Progenitor cell of endocrine pancreas (in vitro differentiated cells): ENCODE measurements at regions not wholly inside any gene's neighbourhood (a gene's known extent, or its start where the extent isn't known, plus 50 kb on each side); places are given as distances from the start of the nearest gene placed in this dataset.

ENCODE experiments used
- DNase-seq: peaks from one replicate; pipeline ENCODE4 v3.0.0; 2021; ENCODE audit warnings: low spot score; ENCODE audit not compliant: unreplicated experiment
- H3K27ac Mint-ChIP-seq: 2 replicates; pipeline ENCODE4 v1.8.0; 2021; ENCODE audit warnings: mild to moderate bottlenecking, moderate library complexity, mixed read lengths
- H3K27me3 Mint-ChIP-seq: 2 replicates; pipeline ENCODE4 v1.8.0; 2021; ENCODE audit warnings: mixed read lengths
- H3K36me3 Mint-ChIP-seq: 2 replicates; pipeline ENCODE4 v1.8.0; 2022; ENCODE audit warnings: mixed read lengths; ENCODE audit not compliant: insufficient read depth
- H3K4me1 Mint-ChIP-seq: 2 replicates; pipeline ENCODE4 v1.8.0; 2021; ENCODE audit warnings: low read depth, mixed read lengths
- H3K4me3 Mint-ChIP-seq: 2 replicates; pipeline ENCODE4 v1.8.0; 2021; ENCODE audit warnings: low read depth, mild to moderate bottlenecking, moderate library complexity, mixed read lengths
- H3K9me3 Mint-ChIP-seq: 2 replicates; pipeline ENCODE4 v1.8.0; 2021; ENCODE audit warnings: low read depth, mixed read lengths
- TF ChIP-seq, protein P1 (sequence below): fragments of 200-600 bp; sonication (generic); IDR thresholded peaks from one replicate; pipeline ENCODE4 v1.5.0; 2021; ENCODE audit warnings: antibody characterized with exemption, mild to moderate bottlenecking; ENCODE audit not compliant: unreplicated experiment

DNA sequence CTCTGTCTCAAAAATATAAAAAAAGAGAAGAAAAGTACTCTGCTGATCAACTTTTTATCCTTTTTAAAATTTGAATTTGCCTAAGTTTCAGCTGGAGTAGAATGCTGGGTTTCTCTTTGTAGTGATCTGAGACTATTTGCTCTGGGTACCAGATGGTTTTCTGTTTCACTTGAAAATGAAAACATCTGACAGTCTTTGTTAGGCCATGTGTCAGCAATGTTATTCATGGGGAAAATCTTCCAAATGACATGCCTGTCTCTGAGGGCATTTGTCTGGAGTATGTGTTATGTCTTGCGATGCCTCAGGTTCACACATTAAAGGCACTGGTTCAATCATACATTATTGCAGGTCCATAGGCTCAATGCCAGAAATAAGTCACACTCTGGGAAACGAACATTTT lies 175.3 kb upstream of the TMEM229A start:
- Mint-ChIP-seq H3K27ac (no peak overlapping the region), H3K36me3 (no peaks in the 10 kb centered on the region), H3K9me3 (no peaks in the 10 kb centered on the region), H3K4me1 (no peaks in the 10 kb centered on the region), H3K27me3 (no peaks in the 10 kb centered on the region), H3K4me3 (no peak overlapping the region)
- TF ChIP-seq, protein P1, sequence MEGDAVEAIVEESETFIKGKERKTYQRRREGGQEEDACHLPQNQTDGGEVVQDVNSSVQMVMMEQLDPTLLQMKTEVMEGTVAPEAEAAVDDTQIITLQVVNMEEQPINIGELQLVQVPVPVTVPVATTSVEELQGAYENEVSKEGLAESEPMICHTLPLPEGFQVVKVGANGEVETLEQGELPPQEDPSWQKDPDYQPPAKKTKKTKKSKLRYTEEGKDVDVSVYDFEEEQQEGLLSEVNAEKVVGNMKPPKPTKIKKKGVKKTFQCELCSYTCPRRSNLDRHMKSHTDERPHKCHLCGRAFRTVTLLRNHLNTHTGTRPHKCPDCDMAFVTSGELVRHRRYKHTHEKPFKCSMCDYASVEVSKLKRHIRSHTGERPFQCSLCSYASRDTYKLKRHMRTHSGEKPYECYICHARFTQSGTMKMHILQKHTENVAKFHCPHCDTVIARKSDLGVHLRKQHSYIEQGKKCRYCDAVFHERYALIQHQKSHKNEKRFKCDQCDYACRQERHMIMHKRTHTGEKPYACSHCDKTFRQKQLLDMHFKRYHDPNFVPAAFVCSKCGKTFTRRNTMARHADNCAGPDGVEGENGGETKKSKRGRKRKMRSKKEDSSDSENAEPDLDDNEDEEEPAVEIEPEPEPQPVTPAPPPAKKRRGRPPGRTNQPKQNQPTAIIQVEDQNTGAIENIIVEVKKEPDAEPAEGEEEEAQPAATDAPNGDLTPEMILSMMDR: no peak
- no peak for DNase-seq

DNA sequence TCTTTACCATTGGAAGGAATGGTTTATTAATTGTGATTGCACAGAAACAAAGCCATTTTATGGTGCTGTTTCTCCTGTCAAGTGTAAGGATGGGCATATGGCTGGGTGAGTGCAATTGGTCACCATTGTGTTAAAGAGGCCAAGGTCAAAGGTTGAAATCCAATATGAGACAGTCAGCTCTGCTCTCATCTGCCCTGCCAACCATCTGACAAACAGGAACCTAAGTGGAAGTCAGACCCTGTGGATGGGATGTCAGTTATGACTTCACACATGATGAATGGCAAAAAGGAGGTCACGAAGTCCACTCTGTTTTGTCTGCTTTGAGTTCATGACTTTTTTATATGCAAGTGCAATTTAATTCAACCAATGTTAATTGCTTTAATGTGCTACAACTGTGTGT lies 172.7 kb upstream of the TMEM229A start:
- Mint-ChIP-seq H3K9me3 (no peaks in the 10 kb centered on the region), H3K4me3 (no peak overlapping the region), H3K27ac (no peak overlapping the region), H3K4me1 (no peaks in the 10 kb centered on the region), H3K27me3 (no peaks in the 10 kb centered on the region), H3K36me3 (no peaks in the 10 kb centered on the region)
- TF ChIP-seq, protein P1: no peak
- DNase-seq: no peak

DNA sequence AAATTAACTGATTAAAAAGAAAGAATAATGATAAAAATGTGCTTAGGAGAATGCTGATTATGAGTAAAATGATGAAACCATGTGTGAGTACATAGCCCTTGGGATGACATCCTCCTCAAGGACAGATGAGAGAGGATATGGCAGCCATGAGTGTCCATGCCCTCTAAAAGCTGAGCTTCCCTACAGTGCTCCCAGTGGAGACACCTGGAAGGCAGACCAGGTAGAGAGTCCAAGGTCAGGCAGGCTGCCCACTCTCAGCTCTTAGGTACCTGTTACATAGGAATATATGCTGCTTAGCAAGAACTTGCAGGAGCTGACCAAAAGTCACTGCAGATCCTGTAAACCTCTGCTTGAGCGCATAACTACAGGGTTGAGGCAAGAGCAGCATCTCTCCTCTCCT lies 169.7 kb upstream of the TMEM229A start:
- Mint-ChIP-seq H3K9me3 (no peaks in the 10 kb centered on the region), H3K27me3 (no peaks in the 10 kb centered on the region), H3K4me3 (no peak overlapping the region), H3K36me3 (no peaks in the 10 kb centered on the region), H3K27ac (no peak overlapping the region), H3K4me1 (no peaks in the 10 kb centered on the region)
- no peak for DNase-seq
- TF ChIP-seq, protein P1: no peak

DNA sequence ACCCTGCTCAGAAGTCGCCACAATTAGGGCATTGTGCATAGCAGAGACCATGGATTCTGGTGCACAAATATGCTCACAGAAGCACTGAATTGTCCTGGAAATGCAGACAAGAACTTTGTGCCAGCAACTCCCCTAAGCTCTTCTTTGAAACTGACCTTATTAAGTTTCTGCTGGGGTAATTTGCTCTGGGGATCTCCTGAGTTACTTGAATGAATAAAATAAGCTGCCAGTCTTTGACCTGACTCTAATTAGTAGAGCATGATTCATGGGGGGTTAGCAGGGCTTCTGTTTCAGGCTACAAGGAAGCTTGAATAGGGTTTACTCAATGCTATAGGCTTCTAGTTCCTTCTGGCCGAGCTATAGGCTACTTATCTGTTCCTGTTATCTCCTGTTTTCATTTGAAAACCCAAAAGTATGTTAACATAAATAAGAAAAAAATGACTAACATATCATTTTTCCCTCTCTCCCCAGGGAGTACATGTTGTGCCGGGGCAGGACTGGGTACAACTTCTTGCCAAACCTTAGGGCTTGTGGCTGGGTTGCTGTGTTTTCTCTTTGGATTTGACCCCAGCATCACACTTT lies 169.0 kb upstream of the TMEM229A start:
- no peaks in the 10 kb centered on the region for H3K9me3 Mint-ChIP-seq
- TF ChIP-seq, protein P1: no peak
- no peaks in the 10 kb centered on the region for H3K36me3 Mint-ChIP-seq
- no peaks in the 10 kb centered on the region for H3K27me3 Mint-ChIP-seq
- no peak overlapping the region for H3K27ac Mint-ChIP-seq
- DNase-seq: no peak
- no peak overlapping the region for H3K4me3 Mint-ChIP-seq
- H3K4me1 Mint-ChIP-seq: no peaks in the 10 kb centered on the region

DNA sequence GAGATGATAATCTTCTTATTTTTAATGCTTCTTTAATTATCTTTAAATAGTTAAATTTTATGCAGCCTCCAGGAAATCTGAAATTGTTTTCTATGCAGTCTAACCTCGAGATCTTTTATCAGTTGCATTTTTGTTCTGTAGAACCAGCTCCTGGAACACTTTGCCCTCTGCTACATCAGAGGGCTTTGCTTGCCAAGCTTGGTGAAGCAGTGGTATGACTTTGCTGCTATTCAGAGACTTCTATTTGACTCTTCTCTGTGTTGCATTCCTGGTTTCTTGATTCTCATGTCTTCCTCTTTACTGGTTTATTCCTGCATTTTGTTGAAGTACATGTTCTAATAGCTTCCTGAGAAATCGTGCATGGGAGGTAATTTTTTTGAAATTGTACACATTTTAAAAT lies 163.7 kb upstream of the TMEM229A start:
- H3K36me3 Mint-ChIP-seq: no peaks in the 10 kb centered on the region

More for the DNA sequence above, 163.7 kb upstream of the TMEM229A start:
- Mint-ChIP-seq H3K27ac (no peak overlapping the region), H3K27me3 (no peaks in the 10 kb centered on the region), H3K4me3 (no peak overlapping the region), H3K9me3 (no peaks in the 10 kb centered on the region), H3K4me1 (no peaks in the 10 kb centered on the region)
- no peak for DNase-seq
- TF ChIP-seq, protein P1: no peak
